ENCODE measurements at regions not wholly inside any gene's neighbourhood (a gene's known extent, or its start where the extent isn't known, plus 50 kb on each side); places are given as distances from the start of the nearest gene placed in this dataset.
"Not testable (repeated sequence)": the region's sequence is repeated elsewhere in the genome, so short reads cannot be mapped to it uniquely, and the experiment has no call there.

DNA sequence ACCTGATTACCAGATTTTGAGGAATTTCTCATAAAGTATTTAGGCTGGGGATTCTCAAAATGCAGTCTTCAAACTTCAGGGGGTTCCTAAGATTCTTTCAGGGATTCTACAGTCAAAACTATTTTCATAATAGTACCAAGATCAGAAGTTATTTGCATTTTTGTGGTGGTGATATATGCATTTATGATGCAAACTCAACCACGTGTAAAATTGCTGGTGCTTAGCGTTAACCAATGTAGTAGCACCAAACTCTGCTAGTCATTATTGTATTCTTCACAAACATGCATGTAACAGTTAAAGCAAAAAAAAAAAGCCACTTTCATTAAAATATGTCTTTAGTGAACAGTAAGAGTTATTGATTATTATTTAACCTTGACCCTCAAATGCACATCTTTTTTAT, 274.9 kb upstream of the DNAJC19 start:
- no peak for DNase-seq (ENCODE audit: low spot score)

DNA sequence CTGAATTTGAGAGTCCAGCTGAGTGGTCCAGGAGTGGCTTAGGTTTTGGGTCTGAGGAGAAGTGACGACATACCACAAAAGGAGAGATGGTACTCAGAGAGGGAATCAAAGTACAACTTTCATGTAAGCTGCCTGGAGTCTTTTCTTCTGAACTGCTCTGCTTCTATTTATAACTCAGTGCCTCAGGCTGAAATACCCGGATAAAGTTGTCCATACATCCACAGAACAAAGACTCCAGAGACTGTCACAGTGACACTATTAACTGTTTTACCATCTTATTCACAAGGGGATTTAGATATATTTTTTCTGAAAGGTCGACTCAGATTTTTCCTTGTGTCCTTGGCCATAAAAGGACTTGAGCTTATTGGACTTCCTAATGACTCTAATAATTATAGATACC, 264.3 kb upstream of the DNAJC19 start:
- DNase-seq (ENCODE audit: low spot score): peak; percentile 76

DNA sequence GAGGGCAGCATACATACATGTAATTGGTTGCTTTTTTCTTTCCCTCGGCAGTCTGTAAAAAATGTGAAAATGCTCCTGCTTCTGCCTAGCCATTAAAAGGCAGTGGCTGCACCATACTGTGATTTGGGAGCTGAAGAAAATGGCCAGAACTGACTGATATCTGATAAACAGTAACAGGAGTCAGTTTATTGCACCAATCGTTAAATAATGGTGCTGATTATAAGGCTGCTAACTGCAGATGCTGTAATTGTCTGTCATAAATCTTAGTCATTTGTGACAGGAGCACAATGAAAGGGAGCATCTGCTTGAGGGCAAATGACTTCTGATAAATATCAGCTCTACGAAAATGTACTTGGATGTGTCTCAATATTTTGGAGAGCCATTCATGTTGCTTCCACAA, 263.1 kb upstream of the DNAJC19 start:
- peak; percentile 26 for DNase-seq (ENCODE audit: low spot score)

DNA sequence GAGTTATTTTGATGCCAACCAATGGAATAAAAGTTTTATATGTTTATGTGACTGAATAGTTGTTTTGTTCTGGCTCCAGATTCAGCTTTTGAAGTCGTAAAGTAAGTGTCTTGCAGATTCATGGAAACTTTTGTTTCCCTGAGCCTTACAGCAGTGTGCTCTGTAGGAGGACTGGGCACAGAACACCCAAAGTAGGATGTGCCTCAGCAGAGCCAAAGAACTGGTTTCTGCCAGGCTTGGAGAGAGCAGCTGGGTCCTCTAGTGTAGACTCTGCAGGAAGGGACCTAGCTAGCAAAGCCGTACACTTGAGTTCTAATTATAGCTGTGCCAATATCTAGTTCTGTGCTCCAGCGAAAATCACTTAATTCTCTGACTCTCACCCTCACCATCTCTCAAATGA, 261.2 kb upstream of the DNAJC19 start:
- DNase-seq (ENCODE audit: low spot score): no peak

DNA sequence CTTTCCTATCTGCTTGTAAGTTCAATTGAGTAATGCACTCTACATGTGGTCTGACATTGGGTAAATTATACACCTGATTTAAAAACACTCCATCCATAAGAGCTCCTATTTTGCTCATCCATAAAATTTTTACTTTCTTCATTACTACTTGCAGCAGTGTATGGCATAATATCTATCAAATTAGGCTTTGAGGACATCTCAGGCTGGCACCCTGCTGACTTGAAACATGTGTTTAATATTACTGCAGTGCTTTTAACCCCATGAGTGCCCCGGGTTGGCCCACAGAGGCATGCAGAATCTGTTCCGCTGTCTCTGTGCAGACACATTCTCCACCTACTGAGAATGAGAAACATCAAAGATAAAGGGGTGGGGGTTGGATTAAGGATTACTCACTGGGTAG, 249.9 kb upstream of the DNAJC19 start:
- no peak for DNase-seq (ENCODE audit: low spot score)

DNA sequence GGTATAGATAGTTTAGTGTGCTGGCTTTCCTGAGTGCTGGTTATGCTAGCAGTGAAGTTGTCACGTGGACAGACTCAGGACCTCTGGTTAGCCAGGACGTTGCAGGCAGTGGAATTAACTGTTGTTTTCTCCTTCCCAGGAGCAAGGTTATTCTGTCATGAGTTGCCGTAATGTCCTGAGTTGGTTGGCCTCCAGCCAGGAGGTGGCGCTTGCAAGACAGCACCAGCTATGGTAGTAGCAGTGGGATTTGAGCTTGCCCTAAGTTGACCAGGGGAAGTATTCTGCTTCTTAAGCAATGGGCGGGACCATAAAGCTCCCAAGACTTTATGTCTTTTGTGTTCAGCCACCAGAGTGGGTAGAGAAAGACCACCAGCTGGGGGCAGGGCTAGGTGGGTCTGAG, 240.7 kb upstream of the DNAJC19 start:
- no peak for DNase-seq (ENCODE audit: low spot score)

DNA sequence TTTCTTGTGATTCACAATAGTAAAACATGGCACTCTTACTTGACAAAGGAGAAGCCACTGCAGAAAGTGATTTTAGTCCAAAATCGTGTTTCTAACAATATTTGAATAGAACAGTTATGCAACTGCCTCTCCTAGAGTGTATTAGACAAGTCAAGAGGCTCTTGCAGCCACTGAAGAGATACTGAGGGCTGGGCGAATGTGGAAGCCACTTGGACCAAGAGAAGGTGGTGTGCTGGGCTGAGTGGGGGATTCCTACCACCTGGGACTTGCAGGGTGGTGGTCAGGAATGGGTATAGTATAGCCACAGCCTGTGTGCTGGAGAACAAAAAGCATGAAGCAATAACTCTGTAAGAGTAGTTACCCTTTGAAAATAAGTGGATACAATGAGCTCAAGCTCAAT, 223.8 kb upstream of the DNAJC19 start:
- no peak for DNase-seq (ENCODE audit: low spot score)

DNA sequence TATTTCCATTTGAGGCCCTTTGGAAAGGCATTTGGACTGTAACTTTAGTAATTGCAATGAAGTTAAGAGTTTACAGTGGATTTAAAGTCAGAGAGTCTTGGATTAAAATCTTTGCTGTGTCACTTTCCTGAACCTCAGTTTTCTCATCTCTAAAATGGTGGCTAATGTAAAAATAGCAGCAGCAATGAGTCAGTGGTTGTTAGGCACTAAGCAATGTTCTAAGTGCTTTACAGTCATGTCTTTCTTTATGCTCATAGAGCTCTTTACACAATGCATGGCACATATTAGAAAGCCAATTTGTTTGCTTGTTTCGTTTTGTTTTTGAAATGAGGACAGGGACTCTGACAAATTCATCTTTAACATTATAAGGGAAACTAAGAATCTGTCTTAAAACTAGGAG, 222.7 kb upstream of the DNAJC19 start:
- DNase-seq (ENCODE audit: low spot score): no peak

DNA sequence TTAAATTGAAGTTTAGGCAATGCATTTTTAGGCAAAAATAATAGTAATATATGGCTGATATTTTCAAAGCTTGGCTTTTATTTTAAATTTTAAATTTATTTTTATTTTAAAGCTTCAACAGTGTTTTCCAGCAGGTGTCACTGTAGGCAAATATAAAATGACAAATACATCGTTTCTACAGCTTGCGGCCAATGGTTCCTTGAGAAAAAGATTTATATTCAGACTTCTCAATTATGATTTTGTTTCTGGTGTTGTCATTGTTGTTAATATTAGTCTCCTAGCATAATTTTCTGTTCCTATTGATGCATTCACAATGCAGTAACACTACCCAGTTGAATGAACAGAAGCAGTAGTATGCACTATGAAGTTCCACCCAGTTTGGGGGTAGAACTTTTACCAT, 220.7 kb upstream of the DNAJC19 start:
- peak; percentile 17 for DNase-seq (ENCODE audit: low spot score)

DNA sequence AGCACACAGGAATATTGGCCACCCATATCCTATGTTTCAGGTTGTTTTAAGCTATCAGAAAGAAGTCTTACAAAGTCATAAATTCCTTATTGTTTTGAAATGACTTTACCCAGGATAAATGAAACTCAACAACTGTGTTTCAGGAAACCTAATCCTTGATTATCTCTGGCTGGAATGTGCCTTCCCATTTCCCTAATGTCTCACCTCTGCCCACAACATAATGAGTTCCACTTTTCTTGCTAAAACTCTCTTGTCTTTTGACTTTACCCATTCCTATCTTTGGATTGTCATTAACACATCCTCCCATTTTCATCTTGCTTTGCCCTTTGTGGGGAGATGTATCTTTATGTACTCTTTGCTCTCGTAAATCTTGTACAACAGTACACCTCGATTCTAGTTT, 200.0 kb upstream of the DNAJC19 start:
- DNase-seq (ENCODE audit: low spot score): no peak

DNA sequence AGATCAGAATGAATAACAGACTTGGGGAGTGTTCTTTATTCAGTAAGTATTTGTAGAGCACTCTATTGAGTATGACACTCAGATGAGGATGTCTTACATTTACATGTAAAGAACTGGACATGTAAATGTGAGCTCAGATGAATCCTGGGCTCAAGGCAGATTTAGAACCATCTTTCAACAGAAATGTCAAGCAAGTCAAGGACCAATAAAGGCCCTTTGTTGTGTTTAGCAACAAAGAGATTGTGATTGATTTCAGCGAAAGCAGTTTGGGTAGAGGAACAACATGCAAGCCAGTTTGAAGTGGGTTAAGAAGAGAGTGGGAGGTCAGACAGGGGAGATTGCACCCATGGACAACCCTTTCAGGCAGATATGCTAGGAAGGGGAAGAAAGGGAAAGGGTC, 194.2 kb upstream of the DNAJC19 start:
- no peak for DNase-seq (ENCODE audit: low spot score)

DNA sequence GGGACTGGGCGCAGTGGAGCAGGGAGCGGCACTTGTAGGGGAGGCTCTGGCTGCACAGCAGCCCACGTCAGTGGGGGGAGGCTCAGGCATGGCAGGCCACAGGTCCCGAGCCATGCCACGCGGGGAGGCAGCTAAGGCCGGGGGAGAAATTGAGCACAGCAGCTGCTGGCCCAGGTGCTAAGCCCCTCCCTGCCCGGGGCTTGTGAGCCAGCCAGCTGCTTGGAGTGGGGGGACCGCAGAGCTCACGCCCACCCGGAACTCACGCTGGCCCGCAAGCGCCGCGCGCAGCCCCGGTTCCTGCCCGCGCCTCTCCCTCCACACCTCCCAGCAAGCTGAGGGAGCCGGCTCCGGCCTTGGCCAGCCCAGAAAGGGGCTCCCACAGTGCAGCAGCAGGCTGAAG, 193.5 kb upstream of the DNAJC19 start:
- not testable (repeated sequence) for DNase-seq (ENCODE audit: low spot score)

DNA sequence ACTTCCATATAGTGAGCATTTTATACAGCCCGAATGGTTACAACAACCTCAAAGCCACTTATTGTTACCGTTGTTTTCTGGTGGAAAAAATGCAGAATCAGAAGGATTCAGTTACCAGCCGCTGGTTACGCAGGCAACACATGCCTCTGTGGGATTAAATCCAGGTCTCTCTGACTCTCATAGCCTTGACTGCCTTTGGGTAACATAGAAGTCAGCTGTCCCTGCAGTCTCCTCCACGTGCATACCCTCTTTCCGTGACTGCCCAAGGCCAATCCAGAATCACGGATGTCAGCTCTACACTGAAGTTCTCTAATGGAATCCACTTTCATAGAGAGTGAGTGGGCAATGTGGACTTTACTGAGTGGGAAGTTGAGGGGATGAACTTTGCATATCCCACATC, 189.5 kb upstream of the DNAJC19 start:
- DNase-seq (ENCODE audit: low spot score): no peak

DNA sequence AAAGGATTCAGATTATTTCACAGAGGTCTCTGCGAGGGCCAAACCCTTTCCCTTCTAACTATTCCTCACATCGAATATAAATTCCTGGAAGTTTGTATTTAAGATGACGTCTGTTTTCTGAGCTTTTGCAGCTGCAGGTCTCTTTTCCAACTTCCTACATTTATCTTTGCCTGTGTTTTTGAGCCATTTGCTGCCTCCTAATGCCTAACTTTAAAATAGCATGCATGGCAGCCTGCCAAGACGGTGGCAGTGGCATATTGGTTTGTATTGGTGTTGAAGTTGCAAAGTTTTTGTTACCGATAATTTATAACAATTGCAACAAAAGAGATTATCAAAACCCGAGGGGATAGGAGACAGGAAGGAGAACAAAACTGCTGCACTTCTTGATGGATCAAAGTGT, 187.1 kb upstream of the DNAJC19 start:
- peak; percentile 70 for DNase-seq (ENCODE audit: low spot score)

DNA sequence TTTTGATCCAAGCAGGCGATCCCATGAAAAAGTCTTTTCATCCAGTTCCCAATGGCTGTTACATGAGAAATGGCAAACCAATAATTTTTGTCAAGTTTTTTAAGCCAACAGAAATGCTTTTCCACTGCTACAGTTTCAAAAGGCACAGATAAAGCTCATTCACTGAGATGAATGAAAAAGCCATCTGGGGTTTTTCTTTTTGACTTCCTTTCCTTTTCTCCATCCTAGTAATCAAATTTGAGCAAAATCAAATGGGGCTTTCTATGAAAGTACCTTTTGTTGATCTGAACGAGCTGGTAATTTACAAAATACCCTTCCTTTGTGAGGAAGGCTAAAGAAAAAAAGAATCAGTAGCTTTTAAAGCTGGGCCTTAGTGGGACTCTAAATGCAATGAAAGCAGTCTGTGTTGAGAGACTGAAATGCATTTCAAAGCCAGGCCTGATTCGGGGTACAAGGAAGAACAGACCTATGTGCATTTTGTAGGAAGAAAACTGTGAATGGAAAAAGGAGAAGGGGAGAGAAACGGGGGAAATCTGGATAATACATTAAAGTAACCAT, 185.2 kb upstream of the DNAJC19 start:
- DNase-seq (ENCODE audit: low spot score): no peak

DNA sequence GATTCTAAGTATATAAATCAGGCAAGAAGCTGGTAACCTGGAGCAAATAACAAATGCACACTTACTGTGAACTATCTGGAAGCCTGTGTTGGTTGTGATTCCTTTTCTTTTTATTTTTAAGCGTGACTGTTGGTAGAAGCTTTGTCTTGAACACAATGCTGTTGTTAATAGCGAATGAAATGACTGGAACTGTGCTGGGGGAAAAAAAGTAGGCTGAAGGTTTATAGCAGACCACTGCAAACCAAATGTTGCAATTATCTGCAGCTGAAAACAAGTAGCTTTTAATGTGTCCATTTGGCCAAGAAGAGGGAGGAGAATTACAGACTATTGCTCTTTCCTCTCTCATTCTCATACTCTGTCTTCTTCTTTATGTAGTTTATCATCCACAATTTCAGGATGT, 184.5 kb upstream of the DNAJC19 start:
- no peak for DNase-seq (ENCODE audit: low spot score)

DNA sequence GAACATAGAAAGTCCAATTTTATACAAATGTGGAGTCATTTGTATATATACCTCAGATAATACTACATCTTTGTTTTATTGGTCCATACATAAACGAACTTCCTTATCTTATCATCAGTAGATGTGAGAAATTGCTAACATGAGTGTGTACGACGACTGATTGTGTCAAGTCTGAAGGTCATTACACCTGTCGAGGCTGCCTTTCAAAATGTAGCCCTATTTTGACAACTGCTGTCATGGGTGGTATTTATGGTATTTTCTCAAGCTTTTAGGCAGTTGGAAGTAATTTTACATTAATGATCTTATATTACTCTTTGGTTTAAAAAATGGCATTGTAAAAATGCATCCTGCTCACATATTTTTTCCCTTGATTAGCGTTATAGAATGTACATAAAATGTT, 183.7 kb upstream of the DNAJC19 start:
- no peak for DNase-seq (ENCODE audit: low spot score)

DNA sequence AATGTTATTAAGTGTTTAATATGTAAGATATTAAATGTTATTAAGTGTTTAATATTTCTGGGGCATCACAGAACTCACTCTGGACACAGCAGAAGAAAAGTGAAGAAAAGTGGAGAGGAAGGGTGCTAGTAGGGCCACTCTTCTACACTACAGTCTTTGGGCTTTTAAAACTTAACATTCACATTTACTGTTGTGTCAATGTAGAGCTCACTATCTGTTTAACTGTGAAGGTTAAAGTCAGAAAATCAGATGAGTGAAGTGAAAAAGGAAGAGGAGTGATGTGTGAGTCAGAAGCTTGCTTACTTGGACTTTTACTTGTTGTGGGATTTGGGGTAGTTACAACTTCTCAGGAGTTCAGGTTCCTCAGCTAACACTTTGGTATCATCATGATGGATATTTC, 145.3 kb upstream of the DNAJC19 start:
- DNase-seq (ENCODE audit: low spot score): no peak

DNA sequence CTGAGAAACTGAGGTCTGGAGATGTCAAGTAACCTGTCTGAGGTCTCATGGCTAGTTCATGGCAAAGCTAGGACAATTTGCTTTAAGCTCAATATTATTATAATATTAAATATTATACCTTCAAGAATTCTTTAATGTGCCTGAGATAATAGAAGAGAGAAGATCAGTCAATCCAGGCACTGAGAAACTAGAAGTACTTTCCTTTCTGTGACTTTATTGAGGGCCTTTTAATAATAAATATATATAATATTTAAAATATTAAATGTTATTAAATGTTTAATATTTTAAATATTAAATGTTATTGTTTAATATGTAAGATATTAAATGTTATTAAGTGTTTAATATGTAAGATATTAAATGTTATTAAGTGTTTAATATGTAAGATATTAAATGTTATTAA, 144.3 kb upstream of the DNAJC19 start:
- no peak for DNase-seq (ENCODE audit: low spot score)

DNA sequence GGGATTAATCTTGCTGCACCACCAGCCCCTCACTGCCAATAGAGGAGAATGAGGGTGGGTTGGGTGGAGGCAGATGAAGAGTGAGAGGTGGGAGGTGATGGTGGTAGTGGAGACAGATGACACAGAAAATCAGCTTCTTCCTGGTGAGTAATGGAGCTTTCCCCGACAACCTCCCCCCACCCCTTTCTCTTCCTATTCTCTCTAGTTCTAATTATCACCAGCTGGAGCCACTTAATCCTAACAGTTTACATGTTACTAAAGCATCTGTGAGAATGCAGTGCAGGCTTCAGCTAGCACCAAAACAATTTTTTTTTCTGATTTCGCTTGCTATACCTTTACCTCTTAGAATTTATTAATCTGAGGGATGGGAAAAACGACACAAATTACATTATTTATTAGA, 116.1 kb upstream of the DNAJC19 start:
- DNase-seq (ENCODE audit: low spot score): no peak

DNA sequence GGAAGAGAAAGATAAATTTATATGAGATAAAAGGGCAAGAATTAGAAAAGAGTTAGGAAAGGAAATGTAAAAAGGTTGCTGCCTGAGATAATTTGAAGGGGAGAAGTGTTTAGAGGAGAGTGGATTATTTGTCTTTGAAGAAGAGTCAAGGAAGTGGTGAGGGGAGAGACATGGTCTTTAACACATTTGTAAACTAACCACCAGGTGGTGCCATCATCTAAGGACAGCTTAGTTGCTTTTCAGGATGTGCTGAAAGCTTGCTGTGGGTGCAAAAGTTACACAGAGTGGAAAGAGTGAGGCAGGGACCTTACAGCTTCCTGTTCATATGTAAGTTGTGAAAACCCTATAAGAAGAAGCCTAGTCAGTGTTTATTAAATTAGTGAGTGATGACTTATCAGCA, 114.1 kb upstream of the DNAJC19 start:
- no peak for DNase-seq (ENCODE audit: low spot score)

DNA sequence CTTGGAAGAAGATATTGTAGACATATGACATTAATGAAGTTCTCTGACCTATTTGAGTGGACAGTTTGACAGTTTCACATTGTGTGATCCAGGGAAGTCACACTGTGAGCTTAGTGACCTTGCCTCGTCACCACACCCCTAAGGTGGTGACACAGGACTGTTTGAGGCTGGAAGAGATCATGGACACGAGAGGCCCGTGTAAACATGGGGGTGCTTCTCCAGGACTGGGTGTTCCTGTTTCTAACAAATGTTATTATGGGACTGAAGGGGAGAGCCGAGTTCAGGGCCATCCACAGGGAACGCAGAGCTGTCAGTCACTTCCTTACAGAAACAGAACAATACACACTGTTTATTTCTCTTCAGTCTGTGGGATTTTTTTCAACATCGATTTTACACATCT, 96.5 kb upstream of the DNAJC19 start:
- DNase-seq (ENCODE audit: low spot score): no peak

DNA sequence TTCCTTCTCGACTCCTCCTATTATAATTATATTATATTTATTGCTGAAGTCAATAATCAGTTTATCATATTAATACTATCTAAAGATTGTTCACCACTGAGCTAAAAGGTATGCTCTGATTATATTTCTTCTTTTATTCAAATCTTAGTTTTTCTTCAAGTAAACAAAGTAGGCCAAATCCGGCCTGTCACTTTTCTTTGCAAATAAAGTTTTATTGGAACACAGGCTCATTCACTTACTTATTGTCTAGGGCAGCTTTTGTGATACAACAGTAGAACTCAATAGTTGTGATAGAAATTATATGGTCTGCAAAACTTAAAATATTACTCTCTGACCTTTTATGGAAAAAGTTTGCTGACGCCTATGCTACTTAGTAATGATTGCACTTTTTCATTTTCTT, 92.4 kb upstream of the DNAJC19 start:
- no peak for DNase-seq (ENCODE audit: low spot score)

DNA sequence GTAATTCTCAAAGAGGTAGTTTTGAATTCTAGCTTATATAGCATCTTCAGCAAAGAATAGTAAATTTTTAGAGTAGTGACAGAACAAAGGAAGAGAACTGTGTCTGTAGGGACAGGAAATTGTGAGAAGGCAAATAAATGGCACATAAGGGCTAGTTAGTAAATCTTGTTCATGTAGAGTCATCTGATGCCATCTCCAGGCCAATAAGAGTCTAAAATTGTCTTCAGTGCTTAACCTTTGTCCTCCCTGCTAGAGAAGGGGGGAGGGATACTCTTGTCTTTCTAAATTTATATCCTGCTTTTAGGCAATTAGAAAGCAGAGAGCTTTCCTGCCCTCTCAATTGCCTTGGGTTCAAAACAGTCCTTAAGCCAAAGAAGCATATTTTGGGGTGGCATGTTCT, 87.0 kb upstream of the DNAJC19 start:
- no peak for DNase-seq (ENCODE audit: low spot score)

DNA sequence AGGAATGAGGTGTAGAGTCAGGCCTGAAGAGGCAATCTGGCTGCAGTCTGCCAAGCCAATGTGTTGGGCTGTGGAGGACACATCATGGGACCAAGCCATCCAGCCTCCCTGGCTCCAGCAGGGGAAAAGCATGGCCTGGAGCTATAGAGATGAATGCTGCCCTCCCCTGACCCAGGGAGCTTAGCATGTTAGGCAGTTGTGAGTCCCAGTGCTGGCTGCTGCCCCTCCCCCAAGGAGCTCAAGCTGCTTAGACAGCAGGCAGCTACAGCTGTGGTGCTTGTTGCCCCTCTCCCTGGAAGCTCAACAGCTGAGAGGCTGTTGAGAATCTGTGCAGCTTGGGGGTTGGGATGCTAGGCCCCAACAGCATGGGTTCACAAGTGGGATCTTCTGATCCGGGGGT, 85.6 kb upstream of the DNAJC19 start:
- DNase-seq (ENCODE audit: low spot score): no peak
